ENCODE measurements at regions not wholly inside any gene's neighbourhood (a gene's known extent, or its start where the extent isn't known, plus 50 kb on each side); places are given as distances from the start of the nearest gene placed in this dataset.

- no peak for TF ChIP-seq RFX5 (IDR thresholded peaks at IDR 0.05)
- no peak for TF ChIP-seq CHD4 (IDR thresholded peaks at IDR 0.05; ENCODE audit: borderline replicate concordance)
- no peak for TF ChIP-seq CBX2 (IDR thresholded peaks at IDR 0.05; ENCODE audit: borderline replicate concordance, low read depth)
- TF ChIP-seq RAD21 (conservative IDR thresholded peaks at IDR 0.05 in 1 of 2, IDR thresholded peaks at IDR 0.05 in 1 of 2) = no peak
- TF ChIP-seq HEYL (CRISPR knock-in tag; IDR thresholded peaks at IDR 0.05) = no peak
- TF ChIP-seq RARB (CRISPR knock-in tag; IDR thresholded peaks at IDR 0.05) = no peak
- no peak for TF ChIP-seq KDM5A (IDR thresholded peaks at IDR 0.05)
- no peak for TF ChIP-seq PBX3 (IDR thresholded peaks at IDR 0.05)
- no peak for TF ChIP-seq SREBF2 (IDR thresholded peaks at IDR 0.05)
- no peak for TF ChIP-seq HOXB13 (CRISPR knock-in tag; IDR thresholded peaks at IDR 0.05; ENCODE audit: low read depth)
- TF ChIP-seq E2F6 (IDR thresholded peaks at IDR 0.05; ENCODE audit: borderline replicate concordance, low read depth) = no peak
- TF ChIP-seq CHD2 (IDR thresholded peaks at IDR 0.05; ENCODE audit: low read length, partially characterized antibody) = no peak
- TF ChIP-seq HMGXB4 (CRISPR knock-in tag; IDR thresholded peaks at IDR 0.05; ENCODE audit: borderline replicate concordance) = no peak
- no peak for TF ChIP-seq RCOR1 (IDR thresholded peaks at IDR 0.05; ENCODE audit: low read depth, low read length)
- no peak for TF ChIP-seq REST (IDR thresholded peaks at IDR 0.05)
- TF ChIP-seq CBX8 (IDR thresholded peaks at IDR 0.05) = no peak
- TF ChIP-seq CTCF (IDR thresholded peaks at IDR 0.05) = no peak
- CTCF ChIA-PET = interaction anchor here (0.9 kb wide), 1 partner anchor 19 kb away, joined by 3 read pairs; no protein-coding TSS in a partner anchor
- Histone ChIP-seq H3K9me3 (no peaks in the 10 kb centered on the region), H3K4me2 (no peak overlapping the region), H3K4me3 (no peak overlapping the region), H3K27ac (no peak overlapping the region), H3K4me1 (no peaks in the 10 kb centered on the region)
- WGBS (ENCODE audit: missing lambda C conversion rate) = 7% methylated on average over 7 of the region's 7 CpGs
- POLR2A ChIA-PET = no interaction called here
- DNase-seq (ENCODE audit: low read depth in 1 of 2, low spot score in 1 of 2) (no peak), ATAC-seq (no peak), FAIRE-seq (no peak)
Measured at GRCh38 chr5:162487528-162488525, 420.3 kb downstream of the GABRG2 start.
